ENCODE measurements at regions not wholly inside any gene's neighbourhood (a gene's known extent, or its start where the extent isn't known, plus 50 kb on each side); places are given as distances from the start of the nearest gene placed in this dataset.

DNA sequence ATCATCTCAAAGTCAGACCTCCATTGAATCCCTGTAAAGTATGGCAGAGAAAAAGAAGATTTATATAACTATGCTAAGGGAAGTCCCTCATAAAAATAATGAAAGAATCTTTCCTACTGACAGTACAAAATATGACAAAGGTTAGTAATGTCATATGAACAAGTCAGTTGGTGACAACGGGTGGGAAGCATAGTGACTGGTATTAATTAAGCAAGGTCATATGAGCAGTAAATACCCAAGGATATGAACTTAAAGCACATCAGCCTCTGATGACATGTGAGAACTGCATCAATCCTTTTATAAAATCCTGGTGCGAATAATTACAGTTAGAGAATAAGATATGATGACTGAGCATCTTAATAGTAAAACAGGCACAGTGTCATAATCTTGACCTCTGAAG, 364.8 kb upstream of the GALNTL6 start:
- Histone ChIP-seq H3K4me3 (ENCODE audit: low read depth, low read length) (no peak overlapping the region), H3K4me1 (no peaks in the 10 kb centered on the region), H3K36me3 (no peaks in the 10 kb centered on the region), H3K27me3 (no peaks in the 10 kb centered on the region), H3K9me3 (no peaks in the 10 kb centered on the region)
- TF ChIP-seq, protein P1, sequence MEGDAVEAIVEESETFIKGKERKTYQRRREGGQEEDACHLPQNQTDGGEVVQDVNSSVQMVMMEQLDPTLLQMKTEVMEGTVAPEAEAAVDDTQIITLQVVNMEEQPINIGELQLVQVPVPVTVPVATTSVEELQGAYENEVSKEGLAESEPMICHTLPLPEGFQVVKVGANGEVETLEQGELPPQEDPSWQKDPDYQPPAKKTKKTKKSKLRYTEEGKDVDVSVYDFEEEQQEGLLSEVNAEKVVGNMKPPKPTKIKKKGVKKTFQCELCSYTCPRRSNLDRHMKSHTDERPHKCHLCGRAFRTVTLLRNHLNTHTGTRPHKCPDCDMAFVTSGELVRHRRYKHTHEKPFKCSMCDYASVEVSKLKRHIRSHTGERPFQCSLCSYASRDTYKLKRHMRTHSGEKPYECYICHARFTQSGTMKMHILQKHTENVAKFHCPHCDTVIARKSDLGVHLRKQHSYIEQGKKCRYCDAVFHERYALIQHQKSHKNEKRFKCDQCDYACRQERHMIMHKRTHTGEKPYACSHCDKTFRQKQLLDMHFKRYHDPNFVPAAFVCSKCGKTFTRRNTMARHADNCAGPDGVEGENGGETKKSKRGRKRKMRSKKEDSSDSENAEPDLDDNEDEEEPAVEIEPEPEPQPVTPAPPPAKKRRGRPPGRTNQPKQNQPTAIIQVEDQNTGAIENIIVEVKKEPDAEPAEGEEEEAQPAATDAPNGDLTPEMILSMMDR (IDR thresholded peaks at IDR 0.05; ENCODE audit: low read depth, low read length) = no peak
- no peak for DNase-seq

DNA sequence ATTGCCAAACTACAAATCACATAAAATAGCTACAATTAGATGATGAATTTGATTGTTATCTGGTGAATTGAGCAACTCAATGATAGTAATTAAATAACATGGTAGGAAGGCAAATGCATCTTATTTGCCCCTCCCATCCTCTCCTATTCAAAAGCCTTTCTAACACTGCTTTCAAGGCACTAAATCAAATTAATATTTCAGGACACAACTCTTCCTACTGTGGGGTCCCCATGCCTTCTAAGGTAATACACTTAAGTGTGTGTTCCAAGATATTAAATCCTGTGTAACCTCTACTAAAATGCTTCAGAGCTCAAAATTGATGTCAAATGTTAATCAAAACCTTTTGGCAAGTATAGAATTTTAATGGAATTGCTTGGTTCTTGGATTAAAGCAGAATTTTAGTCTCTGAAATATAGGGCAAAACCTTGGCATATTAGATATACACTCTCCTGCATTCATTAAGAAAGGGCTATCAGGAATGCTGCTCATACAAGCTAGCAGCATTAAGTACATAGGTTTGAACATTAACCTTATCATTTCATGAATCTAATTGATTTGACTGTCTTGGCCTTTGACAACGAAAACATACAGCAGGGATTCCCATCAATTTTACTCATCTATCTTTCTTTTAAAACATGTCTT, 371.8 kb upstream of the GALNTL6 start:
- no peak for DNase-seq
- no peaks in the 10 kb centered on the region for H3K4me1 ChIP-seq
- H3K36me3 ChIP-seq = no peaks in the 10 kb centered on the region
- H3K9me3 ChIP-seq = no peaks in the 10 kb centered on the region
- TF ChIP-seq, protein P1 (IDR thresholded peaks at IDR 0.05; ENCODE audit: low read depth, low read length) = no peak
- H3K27me3 ChIP-seq = no peaks in the 10 kb centered on the region
- no peak overlapping the region for H3K4me3 ChIP-seq (ENCODE audit: low read depth, low read length)

- H3K4me1 ChIP-seq = no peaks in the 10 kb centered on the region
- no peaks in the 10 kb centered on the region for H3K36me3 ChIP-seq
- TF ChIP-seq, protein P1 (IDR thresholded peaks at IDR 0.05; ENCODE audit: low read depth, low read length) = no peak
- no peak overlapping the region for H3K4me3 ChIP-seq (ENCODE audit: low read depth, low read length)
- DNase-seq = no peak
- no peaks in the 10 kb centered on the region for H3K27me3 ChIP-seq
- no peaks in the 10 kb centered on the region for H3K9me3 ChIP-seq
Measured at GRCh38 chr4:171433674-171434073, 379.5 kb upstream of the GALNTL6 start.

GRCh38 chr4:171432536-171432935, 380.7 kb upstream of the GALNTL6 start:
- no peaks in the 10 kb centered on the region for H3K27me3 ChIP-seq
- no peak for DNase-seq
- H3K4me3 ChIP-seq (ENCODE audit: low read depth, low read length) = no peak overlapping the region
- TF ChIP-seq, protein P1 (IDR thresholded peaks at IDR 0.05; ENCODE audit: low read depth, low read length) = no peak
- no peaks in the 10 kb centered on the region for H3K9me3 ChIP-seq
- H3K4me1 ChIP-seq = no peaks in the 10 kb centered on the region
- H3K36me3 ChIP-seq = no peaks in the 10 kb centered on the region

GRCh38 chr4:171430495-171430894, 382.7 kb upstream of the GALNTL6 start:
- TF ChIP-seq, protein P1 (IDR thresholded peaks at IDR 0.05; ENCODE audit: low read depth, low read length) = no peak
- no peaks in the 10 kb centered on the region for H3K36me3 ChIP-seq

DNA sequence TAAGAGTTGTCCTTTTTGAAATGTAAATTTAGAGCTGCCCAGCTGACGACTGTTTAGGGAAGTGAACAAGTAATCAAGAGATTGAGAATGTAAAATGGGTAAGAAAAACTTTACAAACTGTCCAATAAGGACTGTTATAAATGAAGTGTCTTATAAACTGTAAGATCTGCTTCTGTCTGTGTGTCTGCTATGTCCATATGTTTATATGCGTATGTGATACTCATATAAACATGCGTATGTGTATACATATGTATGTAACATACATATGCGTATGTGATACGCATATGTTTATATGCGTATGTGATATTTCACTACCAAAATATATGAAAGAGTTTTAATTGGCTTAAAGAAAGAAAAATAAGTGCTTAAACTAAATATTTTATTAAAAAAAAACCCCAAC, 416.0 kb upstream of the GALNTL6 start:
- no peaks in the 10 kb centered on the region for H3K4me1 ChIP-seq
- no peak for DNase-seq
- TF ChIP-seq, protein P1 (IDR thresholded peaks at IDR 0.05; ENCODE audit: low read depth, low read length) = no peak
- H3K9me3 ChIP-seq = no peaks in the 10 kb centered on the region
- no peaks in the 10 kb centered on the region for H3K36me3 ChIP-seq
- no peaks in the 10 kb centered on the region for H3K27me3 ChIP-seq
- H3K4me3 ChIP-seq (ENCODE audit: low read depth, low read length) = no peak overlapping the region

More at GRCh38 chr4:171430495-171430894, 382.7 kb upstream of the GALNTL6 start:
- Histone ChIP-seq H3K9me3 (no peaks in the 10 kb centered on the region), H3K27me3 (no peaks in the 10 kb centered on the region), H3K4me3 (ENCODE audit: low read depth, low read length) (no peak overlapping the region), H3K4me1 (no peaks in the 10 kb centered on the region)
- DNase-seq = no peak
